ENCODE measurements at regions not wholly inside any gene's neighbourhood (a gene's known extent, or its start where the extent isn't known, plus 50 kb on each side); places are given as distances from the start of the nearest gene placed in this dataset.

- TF ChIP-seq CHD7 (IDR thresholded peaks at IDR 0.05; ENCODE audit: insufficient replicate concordance, low read length) (no peak), ATF2 (IDR thresholded peaks at IDR 0.05; ENCODE audit: low read length) (no peak), RNF2 (IDR thresholded peaks at IDR 0.05; ENCODE audit: borderline replicate concordance, low read depth, low read length, missing control alignments, poor library complexity, severe bottlenecking) (no peak), TAF1 (IDR thresholded peaks at IDR 0.05; ENCODE audit: low read depth, low read length) (no peak), ASH2L (IDR thresholded peaks at IDR 0.05; ENCODE audit: low read length) (no peak), PHF8 (conservative IDR thresholded peaks at IDR 0.05; ENCODE audit: low read depth, low read length) (no peak), CREB1 (IDR thresholded peaks at IDR 0.05) (no peak), TAF7 (optimal IDR thresholded peaks at IDR 0.05; ENCODE audit: borderline replicate concordance, low read depth, low read length) (no peak)
These were observed 98.8 kb downstream of the ZNF621 start (continued) for GRCh38 chr3:40623567-40623966.
